ENCODE measurements at regions not wholly inside any gene's neighbourhood (a gene's known extent, or its start where the extent isn't known, plus 50 kb on each side); places are given as distances from the start of the nearest gene placed in this dataset.

DNA sequence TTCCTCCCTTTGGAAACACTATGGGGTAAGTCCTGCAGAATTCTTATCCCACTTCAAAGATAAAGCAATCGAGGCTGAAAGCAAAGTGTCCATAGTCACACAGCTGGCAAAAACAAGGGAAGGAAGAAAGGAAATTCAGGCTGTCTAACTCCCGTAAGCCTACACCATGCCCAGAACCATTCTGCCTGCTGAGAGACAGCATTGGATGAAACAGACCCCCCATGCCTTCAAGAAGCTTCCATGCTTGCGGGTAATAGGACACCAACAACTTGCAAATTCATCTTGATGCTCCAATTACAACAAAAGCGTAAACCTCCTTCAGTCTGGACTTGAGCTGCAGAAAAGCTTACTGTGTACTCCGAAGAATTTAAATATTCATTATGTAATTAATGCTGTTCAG is 181.1 kb upstream of the WWC1 start:
- H3F3A ChIP-seq (ENCODE audit: insufficient read depth, low read length) = no peaks in the 10 kb centered on the region
- no peaks in the 10 kb centered on the region for H3K9me2 ChIP-seq (ENCODE audit: low read depth, low read length)
- H3K4me1 ChIP-seq (ENCODE audit: insufficient read depth, low read length, severe bottlenecking) = no peaks in the 10 kb centered on the region
- H4K20me1 ChIP-seq (ENCODE audit: insufficient read depth, low read length) = no peaks in the 10 kb centered on the region
- TF ChIP-seq, protein P1, sequence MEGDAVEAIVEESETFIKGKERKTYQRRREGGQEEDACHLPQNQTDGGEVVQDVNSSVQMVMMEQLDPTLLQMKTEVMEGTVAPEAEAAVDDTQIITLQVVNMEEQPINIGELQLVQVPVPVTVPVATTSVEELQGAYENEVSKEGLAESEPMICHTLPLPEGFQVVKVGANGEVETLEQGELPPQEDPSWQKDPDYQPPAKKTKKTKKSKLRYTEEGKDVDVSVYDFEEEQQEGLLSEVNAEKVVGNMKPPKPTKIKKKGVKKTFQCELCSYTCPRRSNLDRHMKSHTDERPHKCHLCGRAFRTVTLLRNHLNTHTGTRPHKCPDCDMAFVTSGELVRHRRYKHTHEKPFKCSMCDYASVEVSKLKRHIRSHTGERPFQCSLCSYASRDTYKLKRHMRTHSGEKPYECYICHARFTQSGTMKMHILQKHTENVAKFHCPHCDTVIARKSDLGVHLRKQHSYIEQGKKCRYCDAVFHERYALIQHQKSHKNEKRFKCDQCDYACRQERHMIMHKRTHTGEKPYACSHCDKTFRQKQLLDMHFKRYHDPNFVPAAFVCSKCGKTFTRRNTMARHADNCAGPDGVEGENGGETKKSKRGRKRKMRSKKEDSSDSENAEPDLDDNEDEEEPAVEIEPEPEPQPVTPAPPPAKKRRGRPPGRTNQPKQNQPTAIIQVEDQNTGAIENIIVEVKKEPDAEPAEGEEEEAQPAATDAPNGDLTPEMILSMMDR (IDR thresholded peaks at IDR 0.05; ENCODE audit: low read length) = no peak
- TF ChIP-seq EZH2 (IDR thresholded peaks at IDR 0.05; ENCODE audit: borderline replicate concordance, low read length) = no peak
- no peaks in the 10 kb centered on the region for H3K9me3 ChIP-seq (ENCODE audit: low read length)
- no peak overlapping the region for H3K4me2 ChIP-seq (ENCODE audit: low read length)
- H3K27ac ChIP-seq (ENCODE audit: low read depth, low read length, poor library complexity, severe bottlenecking) = no peak overlapping the region
- no peaks in the 10 kb centered on the region for H3K36me3 ChIP-seq (ENCODE audit: insufficient read depth, low read length)
- no peak overlapping the region for H3K4me3 ChIP-seq (ENCODE audit: low read depth, low read length, poor library complexity, severe bottlenecking)
- no peaks in the 10 kb centered on the region for H3K79me2 ChIP-seq (ENCODE audit: insufficient read depth, low read length)
- H3K9ac ChIP-seq (ENCODE audit: low read length) = no peak overlapping the region
- no peak overlapping the region for H2AFZ ChIP-seq (ENCODE audit: low read length)
- H3K27me3 ChIP-seq (ENCODE audit: insufficient read depth, low read length) = no peaks in the 10 kb centered on the region

DNA sequence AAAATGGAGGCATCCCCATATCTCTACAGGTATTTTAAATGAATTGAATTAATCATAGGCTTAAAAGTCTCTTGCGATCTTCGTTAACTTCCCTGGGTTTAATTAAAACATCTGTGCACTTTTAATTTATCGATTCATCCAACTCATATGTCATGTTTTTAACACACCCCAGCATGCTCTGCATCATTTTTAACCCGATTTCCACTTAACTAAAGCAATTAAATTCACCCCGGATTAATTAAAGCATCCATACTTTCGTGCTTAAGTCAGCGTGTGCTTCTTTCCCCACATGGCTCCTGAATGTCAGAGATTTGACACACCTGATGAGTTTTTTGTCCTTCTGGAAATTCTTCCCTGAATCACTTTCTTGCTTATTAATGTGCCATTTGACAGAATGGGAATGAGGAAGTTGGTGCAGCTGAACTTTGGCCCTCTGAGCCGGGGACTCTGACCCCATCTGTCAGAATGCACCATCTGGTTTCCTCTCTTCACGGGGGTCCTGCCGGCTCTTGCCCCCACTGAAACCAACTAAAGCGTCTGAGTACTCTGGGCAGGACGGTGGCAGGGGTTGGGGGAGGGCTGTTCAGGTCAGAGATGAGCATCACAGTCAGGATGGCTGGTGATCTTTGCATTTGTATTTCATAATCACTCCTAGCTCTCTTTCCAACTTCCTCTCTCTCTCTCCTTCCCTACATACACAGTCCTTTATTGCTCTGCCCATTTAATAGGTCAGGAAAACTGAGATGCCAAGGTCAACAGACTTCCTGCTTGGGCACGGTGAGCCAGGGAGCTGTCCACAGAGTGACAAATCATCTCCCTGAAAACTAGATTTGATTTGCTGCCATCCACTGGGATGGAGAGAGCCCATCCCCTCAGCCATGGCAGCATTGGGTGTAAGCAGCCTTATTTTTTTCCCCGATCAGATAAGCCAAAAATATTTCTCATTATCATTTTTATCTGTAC is 180.3 kb upstream of the WWC1 start:
- Histone ChIP-seq H3K79me2 (ENCODE audit: insufficient read depth, low read length) (no peaks in the 10 kb centered on the region), H3K4me1 (ENCODE audit: insufficient read depth, low read length, severe bottlenecking) (no peaks in the 10 kb centered on the region), H3K4me3 (ENCODE audit: low read depth, low read length, poor library complexity, severe bottlenecking) (no peak overlapping the region), H4K20me1 (ENCODE audit: insufficient read depth, low read length) (no peaks in the 10 kb centered on the region), H3K9ac (ENCODE audit: low read length) (no peak overlapping the region), H3F3A (ENCODE audit: insufficient read depth, low read length) (no peaks in the 10 kb centered on the region), H3K27me3 (ENCODE audit: insufficient read depth, low read length) (no peaks in the 10 kb centered on the region), H3K27ac (ENCODE audit: low read depth, low read length, poor library complexity, severe bottlenecking) (no peak overlapping the region), H3K36me3 (ENCODE audit: insufficient read depth, low read length) (no peaks in the 10 kb centered on the region), H3K9me3 (ENCODE audit: low read length) (no peaks in the 10 kb centered on the region), H3K4me2 (ENCODE audit: low read length) (no peak overlapping the region), H2AFZ (ENCODE audit: low read length) (no peak overlapping the region), H3K9me2 (ENCODE audit: low read depth, low read length) (no peaks in the 10 kb centered on the region)
- TF ChIP-seq, protein P1 (IDR thresholded peaks at IDR 0.05; ENCODE audit: low read length) = no peak
- no peak for TF ChIP-seq EZH2 (IDR thresholded peaks at IDR 0.05; ENCODE audit: borderline replicate concordance, low read length)

DNA sequence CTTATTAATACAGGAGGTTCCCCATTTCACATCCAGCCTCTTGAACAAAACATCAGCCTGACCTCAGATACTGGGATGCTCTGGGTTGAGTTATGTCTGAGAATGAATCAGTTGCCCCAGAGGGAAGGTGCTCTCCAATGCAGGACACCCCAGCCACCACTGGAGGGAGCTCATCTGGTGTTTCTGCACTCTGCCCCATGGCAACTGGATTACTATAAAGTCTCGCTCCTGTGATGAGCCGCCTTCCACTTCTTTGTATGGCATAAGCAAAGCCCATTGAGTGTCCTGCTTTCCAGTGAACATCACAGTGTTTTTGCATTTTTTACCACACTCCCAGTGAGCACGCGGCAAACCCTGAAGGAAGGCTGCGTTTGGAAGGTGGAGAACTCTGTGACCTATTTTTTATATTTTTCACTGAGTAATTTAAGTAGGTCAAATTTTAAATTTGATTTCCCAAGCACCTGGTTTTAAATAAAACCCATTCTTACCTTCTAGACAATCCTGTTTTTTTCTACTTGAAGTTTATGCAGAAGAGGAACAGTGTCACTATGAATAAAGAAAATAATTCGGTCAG is 176.9 kb upstream of the WWC1 start:
- Histone ChIP-seq H2AFZ (ENCODE audit: low read length) (no peak overlapping the region), H3K79me2 (ENCODE audit: insufficient read depth, low read length) (no peaks in the 10 kb centered on the region)
- no peak for TF ChIP-seq EZH2 (IDR thresholded peaks at IDR 0.05; ENCODE audit: borderline replicate concordance, low read length)
- TF ChIP-seq, protein P1 (IDR thresholded peaks at IDR 0.05; ENCODE audit: low read length) = peak; percentile 79

More for the DNA sequence above, 176.9 kb upstream of the WWC1 start:
- H3K27me3 ChIP-seq (ENCODE audit: insufficient read depth, low read length) = no peaks in the 10 kb centered on the region
- no peaks in the 10 kb centered on the region for H4K20me1 ChIP-seq (ENCODE audit: insufficient read depth, low read length)
- no peak overlapping the region for H3K4me2 ChIP-seq (ENCODE audit: low read length)
- no peaks in the 10 kb centered on the region for H3F3A ChIP-seq (ENCODE audit: insufficient read depth, low read length)
- H3K4me1 ChIP-seq (ENCODE audit: insufficient read depth, low read length, severe bottlenecking) = no peaks in the 10 kb centered on the region
- no peaks in the 10 kb centered on the region for H3K9me2 ChIP-seq (ENCODE audit: low read depth, low read length)
- no peaks in the 10 kb centered on the region for H3K36me3 ChIP-seq (ENCODE audit: insufficient read depth, low read length)
- no peaks in the 10 kb centered on the region for H3K9me3 ChIP-seq (ENCODE audit: low read length)
- H3K27ac ChIP-seq (ENCODE audit: low read depth, low read length, poor library complexity, severe bottlenecking) = no peak overlapping the region
- H3K9ac ChIP-seq (ENCODE audit: low read length) = no peak overlapping the region
- no peak overlapping the region for H3K4me3 ChIP-seq (ENCODE audit: low read depth, low read length, poor library complexity, severe bottlenecking)
